ENCODE measurements at regions not wholly inside any gene's neighbourhood (a gene's known extent, or its start where the extent isn't known, plus 50 kb on each side); places are given as distances from the start of the nearest gene placed in this dataset.

DNA sequence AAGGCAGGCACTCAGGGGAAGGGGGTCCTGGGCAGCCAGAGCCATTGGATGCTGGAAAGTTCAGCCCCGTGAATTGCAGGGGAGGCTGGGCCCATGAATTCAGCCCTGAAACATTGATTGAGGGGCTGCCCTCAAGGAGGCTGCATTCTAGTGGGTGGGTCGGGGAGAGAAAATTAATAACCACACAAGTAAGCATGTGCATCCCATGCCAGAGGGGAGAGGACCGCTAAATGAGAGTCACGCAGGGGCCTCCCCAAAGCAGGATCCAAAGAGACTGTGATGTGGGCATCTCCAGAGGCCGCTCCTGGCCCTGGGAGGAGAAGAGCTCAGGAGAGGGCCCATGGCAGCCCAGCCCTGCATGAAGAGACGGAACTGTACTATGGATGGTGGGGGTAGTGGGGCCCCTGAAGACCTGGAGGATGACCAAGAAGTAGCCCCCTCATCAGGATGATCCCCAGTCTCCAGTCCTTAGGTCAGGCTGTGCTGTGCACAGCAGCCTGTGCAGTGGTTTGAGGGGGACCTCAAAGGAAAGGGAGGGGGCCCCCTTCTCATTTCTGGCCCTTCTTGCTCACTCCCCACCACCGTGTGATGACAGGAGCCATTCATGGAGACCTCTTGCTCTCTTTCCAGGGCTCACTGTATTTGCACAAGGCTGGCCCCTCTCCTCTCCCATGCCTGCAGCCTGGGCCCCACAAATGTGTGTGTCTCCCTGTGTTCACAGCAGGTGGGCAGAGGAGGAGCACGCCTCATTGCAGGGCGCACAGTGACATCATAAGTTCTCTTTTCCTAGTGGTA, 233.6 kb upstream of the IRX1 start:
- TF ChIP-seq, protein P1, sequence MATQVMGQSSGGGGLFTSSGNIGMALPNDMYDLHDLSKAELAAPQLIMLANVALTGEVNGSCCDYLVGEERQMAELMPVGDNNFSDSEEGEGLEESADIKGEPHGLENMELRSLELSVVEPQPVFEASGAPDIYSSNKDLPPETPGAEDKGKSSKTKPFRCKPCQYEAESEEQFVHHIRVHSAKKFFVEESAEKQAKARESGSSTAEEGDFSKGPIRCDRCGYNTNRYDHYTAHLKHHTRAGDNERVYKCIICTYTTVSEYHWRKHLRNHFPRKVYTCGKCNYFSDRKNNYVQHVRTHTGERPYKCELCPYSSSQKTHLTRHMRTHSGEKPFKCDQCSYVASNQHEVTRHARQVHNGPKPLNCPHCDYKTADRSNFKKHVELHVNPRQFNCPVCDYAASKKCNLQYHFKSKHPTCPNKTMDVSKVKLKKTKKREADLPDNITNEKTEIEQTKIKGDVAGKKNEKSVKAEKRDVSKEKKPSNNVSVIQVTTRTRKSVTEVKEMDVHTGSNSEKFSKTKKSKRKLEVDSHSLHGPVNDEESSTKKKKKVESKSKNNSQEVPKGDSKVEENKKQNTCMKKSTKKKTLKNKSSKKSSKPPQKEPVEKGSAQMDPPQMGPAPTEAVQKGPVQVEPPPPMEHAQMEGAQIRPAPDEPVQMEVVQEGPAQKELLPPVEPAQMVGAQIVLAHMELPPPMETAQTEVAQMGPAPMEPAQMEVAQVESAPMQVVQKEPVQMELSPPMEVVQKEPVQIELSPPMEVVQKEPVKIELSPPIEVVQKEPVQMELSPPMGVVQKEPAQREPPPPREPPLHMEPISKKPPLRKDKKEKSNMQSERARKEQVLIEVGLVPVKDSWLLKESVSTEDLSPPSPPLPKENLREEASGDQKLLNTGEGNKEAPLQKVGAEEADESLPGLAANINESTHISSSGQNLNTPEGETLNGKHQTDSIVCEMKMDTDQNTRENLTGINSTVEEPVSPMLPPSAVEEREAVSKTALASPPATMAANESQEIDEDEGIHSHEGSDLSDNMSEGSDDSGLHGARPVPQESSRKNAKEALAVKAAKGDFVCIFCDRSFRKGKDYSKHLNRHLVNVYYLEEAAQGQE (IDR thresholded peaks at IDR 0.05; ENCODE audit: insufficient read depth in 1 of 2, low read depth in 2 of 2, low read length in 1 of 2), result no peak
- no peak for TF ChIP-seq CTCF (IDR thresholded peaks at IDR 0.05)

Measured in Panc1 (cell line).